Left ventricle myocardium superior (tissue), 1 donor: ENCODE measurements at regions not wholly inside any gene's neighbourhood (a gene's known extent, or its start where the extent isn't known, plus 50 kb on each side); places are given as distances from the start of the nearest gene placed in this dataset.
"Not testable (repeated sequence)": the region's sequence is repeated elsewhere in the genome, so short reads cannot be mapped to it uniquely, and the experiment has no call there.

Experiments
- ATAC-seq: fragments of 200-7000 bp; cut with Tn5 transposase; one replicate; pipeline ENCODE4 v1.9.1; 2020; ENCODE audit warnings: mild to moderate bottlenecking, moderate library complexity
- DNase-seq: peaks from one replicate; pipeline ENCODE4 v3.0.0-alpha.2; 2020
- intact Hi-C: fragments of 100-400 bp; cut with micrococcal nuclease; formaldehyde crosslinking; loops from one replicate; pipeline ENCODE4 v1.11.0; 2022
- donor health status: DM: no; HTN: yes; CAD: no; lungs with severe emphysema.

DNA sequence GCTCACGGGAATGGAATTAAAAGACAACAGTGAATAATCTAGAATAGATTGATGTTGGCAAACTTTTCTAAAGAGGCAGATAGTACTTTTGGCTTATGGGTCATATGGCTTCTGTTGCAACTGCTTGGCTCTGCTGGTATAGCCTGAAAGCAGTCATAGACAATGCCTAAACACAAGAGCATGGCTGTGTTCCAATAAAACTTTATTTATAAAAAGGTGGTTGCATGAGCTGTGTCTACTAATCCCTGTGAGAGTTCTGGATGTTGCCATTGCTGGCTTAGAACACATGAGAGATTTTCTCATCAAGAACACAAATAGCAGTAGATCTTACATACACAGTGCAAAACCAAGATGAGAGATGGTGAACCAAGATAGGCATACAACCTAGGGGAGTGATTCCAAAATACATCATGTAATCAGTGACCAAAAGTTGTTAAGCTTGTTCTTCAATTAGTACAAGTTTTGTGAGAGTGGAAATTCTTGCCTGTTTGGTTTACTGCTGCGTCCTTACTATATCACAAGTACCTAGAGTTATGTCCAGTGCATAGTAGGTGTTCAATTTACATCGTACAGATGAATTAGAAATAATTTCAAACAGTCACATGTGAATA is 380.0 kb downstream of the METTL4 start:
- intact Hi-C loops, result no loop called here
- no peak for DNase-seq

DNA sequence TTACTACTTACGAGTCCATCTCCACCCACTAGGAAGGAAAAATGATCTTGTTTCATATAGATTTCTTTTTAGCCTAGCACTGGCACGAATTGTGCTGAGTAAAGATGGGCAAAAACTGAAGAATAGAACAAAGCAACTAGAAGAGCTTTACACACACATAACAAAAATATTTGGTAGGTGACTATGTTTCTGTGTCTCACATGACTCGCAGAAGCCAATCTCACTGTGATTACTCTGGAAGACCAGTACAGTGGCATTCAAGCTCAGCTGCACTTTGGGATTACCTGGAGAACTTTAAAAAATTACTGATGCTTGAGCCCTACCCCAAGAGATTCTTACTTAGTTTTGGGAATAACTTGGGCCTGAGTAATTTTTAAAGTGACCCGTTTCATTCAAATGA is 378.7 kb downstream of the METTL4 start:
- intact Hi-C loops, result no loop called here
- DNase-seq (no peak), ATAC-seq (no peak)

More for the DNA sequence above, 380.0 kb downstream of the METTL4 start:
- no peak for ATAC-seq

DNA sequence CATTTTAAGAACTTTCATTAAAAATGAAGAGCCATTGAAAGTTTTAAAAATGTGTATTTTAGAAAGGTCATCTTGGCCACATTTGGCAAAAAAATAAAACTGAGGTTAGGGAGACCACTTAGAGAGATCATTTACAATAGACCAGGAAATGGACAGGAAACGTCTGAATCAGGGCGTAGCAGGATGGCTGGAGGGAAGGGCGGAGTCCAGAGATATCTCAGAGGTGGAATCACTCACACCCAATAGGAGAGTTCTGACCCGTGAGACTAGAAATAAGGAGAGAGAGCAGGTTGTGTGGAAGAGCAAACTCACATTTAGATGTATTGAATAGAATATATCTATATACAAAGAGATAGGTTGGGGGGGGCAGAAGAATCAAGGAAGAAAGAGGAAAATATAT is 373.4 kb downstream of the METTL4 start:
- ATAC-seq (no peak), DNase-seq (no peak)
- intact Hi-C loops, result no loop called here

DNA sequence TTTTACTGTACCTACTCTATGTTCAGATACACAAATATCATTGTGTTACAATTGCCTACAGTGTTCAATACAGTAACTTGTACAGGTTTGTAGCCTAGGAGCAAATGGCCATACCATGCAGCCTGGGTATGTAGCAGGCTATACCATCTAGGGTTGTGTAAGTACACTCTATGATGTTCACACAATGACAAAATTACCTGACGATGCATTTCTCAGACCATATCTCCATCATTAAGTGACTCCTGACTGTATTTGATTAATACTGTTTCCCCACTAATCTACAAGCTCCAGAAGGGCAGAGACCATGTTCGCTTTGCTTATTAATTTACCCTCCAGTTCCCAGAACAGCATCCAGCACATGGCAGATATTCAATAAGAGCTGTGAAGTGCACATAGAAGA is 372.2 kb downstream of the METTL4 start:
- ATAC-seq (no peak), DNase-seq (no peak)
- intact Hi-C loops, result no loop called here

DNA sequence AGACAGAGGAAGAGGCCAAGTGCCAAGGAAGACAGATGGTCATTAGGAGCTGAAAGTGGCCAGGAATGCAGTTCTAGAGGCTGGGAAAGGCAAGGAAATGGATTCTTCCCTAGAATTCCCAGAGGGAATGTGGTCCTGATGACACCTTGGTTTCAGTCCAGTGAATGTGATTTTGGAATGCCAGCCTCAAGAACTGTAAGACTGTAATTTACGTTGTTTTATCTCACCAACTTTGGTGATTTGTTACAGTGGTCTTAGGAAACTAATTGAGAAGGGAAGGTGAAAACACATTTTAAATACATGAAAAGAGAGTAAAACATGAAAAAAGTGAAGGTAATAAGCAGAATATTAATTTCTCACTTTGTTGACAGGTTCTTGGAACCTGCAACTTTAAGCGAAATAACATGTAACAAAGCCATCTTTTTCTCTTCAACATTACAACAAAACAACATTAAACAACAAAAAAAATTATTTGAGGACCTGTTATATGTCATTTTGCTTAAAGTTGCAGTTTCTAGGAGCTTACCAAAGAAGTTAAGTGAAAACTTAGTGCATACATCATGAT is 370.2 kb downstream of the METTL4 start:
- intact Hi-C loops, result no loop called here
- DNase-seq (no peak), ATAC-seq (no peak)

DNA sequence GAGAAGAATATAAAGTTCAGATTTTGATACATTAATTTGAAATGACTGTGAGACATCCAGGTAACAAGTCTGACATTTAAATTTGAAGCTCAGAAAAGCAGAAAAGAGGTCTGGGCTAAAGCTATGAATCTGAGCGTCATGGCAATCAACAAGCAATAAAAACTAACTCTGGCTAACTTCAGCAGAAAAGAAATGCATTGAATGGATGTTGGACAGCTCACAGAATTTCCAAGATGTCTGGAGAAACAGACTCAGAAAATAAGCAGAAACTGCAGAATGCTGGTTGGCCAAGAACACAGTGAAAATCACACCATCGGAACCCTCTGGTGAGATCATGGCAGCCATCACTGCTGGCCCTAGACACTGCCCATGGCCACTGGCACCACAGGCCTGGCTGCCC is 366.6 kb downstream of the METTL4 start:
- intact Hi-C loops, result no loop called here
- ATAC-seq (no peak), DNase-seq (no peak)

DNA sequence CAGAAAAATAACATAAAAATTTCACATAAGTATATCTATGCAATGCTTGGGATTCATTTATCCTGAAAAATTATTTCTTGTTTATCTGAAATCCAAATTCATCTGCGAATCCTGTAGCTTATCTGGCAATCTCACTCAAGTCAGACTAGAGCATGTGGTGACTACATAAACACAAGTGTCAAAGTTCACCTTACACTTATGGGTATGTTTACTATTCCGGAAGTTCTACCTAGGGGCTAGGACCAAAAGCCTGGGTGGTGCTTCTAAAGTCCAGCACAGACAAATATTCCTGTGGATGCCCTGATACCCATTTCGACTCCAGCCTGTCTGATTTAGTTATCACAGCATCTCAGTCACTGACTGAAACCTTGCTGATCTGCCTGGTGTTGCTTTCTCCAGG is 364.0 kb downstream of the METTL4 start:
- intact Hi-C loops, result no loop called here
- ATAC-seq, result no peak
- no peak for DNase-seq

DNA sequence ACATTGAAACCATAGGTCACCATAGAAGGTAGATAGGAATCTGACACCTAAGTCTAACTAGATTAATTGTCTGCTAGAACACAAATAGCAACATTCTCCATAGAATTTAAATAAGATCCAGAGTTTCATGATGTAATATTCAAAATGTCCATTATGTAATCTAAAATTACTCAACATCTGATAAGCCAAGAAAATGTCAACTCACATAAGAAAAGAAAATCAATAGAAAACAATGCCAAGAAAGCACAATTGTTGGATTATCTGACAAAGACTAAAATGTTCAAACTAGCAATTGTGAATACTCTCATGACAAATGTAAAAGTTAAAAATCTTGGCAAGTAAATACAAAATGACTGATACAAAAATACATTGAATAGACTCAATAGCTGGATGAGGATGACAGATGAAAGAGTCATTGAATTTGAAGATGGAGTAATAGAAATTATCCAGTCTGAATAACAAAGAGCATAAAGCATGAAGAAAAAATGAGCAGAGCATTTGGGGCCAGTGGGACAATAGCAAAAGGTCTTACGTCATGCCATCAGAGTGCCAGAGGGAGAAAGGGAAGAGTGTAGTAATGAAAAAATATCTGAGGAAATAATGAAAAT is 358.6 kb downstream of the METTL4 start:
- ATAC-seq, result no peak
- intact Hi-C loops, result no loop called here
- no peak for DNase-seq

DNA sequence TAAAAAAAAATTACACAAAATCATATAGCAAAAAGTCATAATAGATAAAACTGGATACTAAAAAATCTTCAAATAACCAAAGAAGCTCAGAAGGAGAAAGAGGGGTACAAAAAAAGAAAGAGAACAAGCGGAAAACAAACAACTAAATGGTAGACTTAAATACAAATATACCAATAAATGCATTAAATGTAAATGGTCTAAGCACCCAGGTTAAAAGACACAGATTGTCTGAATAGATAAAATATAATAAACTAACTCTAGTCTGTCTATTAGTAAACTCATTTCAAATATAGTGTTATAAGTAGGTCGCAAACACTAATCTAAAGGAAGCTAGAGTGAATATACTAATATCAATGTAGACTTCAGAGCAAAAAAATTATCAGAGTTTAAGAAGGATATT is 357.4 kb downstream of the METTL4 start:
- ATAC-seq (no peak), DNase-seq (no peak)
- intact Hi-C loops, result no loop called here

DNA sequence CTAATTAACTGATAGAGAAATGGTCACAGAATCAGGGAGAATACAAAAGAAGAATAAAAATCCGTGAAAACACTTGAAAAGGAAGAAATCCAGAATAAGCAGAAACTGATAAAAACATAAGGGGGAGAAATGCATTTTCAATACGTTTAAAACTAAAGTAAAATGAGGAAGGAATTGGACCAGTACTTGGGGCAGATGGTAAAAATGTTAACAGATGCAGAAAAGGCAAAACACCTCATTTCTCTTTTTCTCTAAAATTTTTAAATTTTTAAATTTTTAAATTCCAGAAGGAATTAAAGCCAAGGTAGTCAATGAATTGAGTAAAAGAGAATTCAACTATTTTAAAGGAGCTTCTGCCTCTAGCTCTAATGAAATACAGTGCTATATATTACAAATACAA is 353.9 kb downstream of the METTL4 start:
- DNase-seq, result no peak
- no peak for ATAC-seq
- intact Hi-C loops, result no loop called here

DNA sequence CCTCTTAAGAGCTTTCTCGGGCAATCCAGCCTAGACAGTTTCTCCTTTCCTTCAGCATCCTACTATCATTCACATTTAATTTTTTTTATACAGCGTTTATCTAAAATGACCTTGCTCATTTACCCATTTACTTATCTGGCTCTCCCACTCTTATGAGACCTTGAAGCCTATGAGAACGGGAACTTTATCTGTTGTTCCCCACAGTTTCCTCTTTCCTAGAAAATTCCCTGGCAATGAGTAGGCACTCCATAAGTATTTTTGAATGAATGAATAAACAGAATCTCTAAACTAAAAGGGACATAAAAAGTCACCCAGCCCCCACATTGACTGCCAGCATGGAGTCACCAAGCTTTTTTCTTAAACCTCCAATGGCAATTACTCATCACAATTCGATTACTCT is 353.2 kb downstream of the METTL4 start:
- intact Hi-C loops, result no loop called here

DNA sequence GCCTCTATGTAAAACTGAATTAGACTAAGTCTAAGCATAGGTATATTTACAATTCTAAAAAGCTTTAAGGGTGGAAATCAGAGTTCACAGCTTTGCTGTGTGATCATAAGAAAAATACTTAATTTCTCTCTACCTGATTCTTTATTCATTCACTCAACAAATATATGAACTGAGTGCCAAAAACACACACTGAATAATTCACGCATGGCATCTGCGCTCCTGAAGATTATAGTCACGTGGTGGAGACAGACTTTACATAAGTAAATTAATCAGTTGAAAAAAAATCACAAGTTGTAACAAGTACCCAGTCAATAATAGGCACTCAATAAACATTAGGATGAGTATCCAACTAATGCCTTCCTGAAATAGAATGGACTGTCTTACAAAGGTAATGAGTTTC is 351.6 kb downstream of the METTL4 start:
- no peak for ATAC-seq
- no peak for DNase-seq
- intact Hi-C loops, result loop anchor here (5.0 kb wide), 2 partner anchors 117 to 632 kb away; no protein-coding TSS in a partner anchor

More for the DNA sequence above, 353.2 kb downstream of the METTL4 start:
- no peak for ATAC-seq
- DNase-seq, result no peak

DNA sequence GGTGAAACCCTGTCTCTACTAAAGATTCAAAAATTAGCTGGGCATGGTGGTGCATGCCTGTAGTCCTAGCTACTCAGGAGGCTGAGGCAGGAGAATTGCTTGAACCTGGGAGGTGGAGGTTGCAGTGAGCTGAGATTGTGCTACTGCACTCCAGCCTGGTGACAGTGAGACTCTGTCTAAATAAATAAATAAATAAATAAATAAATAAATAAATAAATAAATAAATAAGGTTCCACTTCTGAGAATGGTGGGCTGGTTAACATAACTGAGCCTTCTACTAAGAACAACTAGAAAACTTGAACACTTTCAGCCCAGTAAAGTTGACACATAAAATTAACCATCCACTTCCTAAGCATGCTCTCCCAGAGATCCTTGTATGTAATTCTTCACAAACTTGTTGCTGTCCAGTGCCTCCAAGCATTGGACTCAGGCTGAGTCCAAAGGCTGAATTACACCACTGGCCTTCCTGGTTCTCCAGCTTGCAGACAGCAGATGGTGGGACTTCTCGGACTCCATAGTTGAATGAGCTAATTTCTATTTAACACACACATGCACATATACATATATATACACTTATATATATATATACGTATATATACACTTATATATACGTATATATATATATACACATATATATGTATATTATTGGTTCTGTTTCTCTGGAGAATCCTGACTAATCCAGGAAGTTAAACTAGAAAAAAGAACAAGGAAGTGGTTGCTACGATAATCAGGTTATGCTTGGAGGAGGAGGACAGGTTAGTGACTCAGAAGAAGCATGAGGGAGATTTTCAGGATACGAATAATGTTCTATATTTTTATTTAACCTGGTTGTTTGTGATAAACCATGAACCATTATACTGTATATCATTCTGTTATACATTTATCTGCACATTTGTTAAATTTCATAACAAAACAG is 348.8 kb downstream of the METTL4 start:
- intact Hi-C loops, result loop anchor here (5.0 kb wide), 2 partner anchors 120 to 635 kb away; no protein-coding TSS in a partner anchor
- ATAC-seq, result no peak
- DNase-seq, result no peak

DNA sequence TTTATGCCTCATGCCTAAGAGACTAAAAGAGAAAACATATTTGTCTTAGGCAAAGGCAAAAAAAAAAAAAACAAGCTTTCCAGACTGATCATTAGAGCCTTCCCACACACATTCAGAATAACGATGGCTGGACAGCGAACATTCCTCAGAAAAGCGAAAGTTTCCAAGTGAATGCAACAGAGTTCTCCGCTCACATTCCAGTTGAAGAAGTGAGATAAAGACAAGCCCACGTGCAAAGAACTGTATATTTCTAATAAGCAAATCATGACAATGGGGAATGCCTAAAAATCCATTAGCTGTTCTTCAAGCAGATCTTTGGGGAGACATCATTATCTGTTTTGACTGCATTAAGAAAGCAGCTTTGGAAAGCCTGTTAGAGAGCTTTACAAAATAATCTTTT is 347.9 kb downstream of the METTL4 start:
- DNase-seq (no peak), ATAC-seq (no peak)
- intact Hi-C loops, result loop anchor here (5.0 kb wide), 2 partner anchors 121 to 636 kb away; no protein-coding TSS in a partner anchor

DNA sequence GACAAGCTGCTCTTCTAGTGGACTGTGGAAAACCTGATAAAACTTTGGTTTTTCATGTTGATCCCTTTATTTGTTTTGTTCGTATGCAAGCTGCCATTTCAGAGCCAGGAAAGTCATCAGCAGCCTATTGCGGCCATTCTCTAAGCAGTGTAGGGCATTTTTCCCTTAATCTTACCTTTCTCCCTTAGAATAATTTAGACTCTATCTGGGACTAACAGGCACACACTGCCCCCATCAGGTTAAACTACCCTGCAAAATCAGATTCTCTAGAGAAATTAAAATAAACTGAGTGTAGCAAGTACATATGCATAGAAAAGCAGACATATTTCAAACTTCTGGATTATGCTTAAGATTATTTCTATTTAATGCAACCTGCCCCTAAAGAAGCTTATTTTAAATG is 347.5 kb downstream of the METTL4 start:
- ATAC-seq (peak; percentile 56), DNase-seq (no peak)
- intact Hi-C loops, result loop anchor here (5.0 kb wide), 2 partner anchors 122 to 637 kb away; no protein-coding TSS in a partner anchor

DNA sequence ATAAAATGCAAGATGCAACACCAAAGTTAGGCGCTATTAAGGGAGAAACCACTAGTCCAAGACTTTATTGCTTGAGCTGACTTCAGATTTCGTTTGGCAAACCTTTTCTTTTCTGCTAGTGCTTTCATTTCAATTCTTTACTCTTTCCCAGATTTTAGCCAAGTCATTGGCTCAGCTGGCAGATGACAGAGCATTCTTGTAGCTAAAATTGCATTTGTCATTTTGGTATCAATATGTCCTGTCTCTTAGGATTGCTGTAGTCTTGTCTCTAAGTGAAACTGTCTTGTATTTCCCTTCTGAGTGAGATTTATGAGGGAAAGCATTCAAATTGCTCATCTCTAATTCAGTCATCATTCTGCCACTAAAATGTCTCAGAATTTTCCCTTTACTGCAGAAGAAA is 335.1 kb downstream of the METTL4 start:
- intact Hi-C loops, result no loop called here
- no peak for ATAC-seq
- no peak for DNase-seq

DNA sequence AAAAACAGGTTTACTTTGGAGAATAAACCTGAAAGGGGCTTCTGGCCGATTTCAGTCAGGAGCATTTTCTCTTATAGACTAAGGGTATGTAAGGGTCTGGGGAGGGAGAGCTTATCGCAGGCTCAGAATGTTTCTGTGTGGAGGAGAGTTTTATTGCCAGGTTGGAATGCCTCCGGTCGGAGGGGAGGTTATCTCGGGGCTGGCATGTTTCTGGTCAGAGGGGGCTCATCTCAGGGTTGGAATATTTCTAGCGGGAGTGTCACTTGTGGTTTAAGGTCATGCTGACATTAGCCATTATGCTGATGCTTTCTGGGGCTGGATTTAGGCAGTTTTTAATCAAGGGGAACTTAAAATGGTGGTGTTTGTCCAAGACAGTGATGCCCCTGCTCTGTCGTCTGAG is 333.6 kb downstream of the METTL4 start:
- DNase-seq (no peak), ATAC-seq (no peak)
- intact Hi-C loops, result no loop called here

DNA sequence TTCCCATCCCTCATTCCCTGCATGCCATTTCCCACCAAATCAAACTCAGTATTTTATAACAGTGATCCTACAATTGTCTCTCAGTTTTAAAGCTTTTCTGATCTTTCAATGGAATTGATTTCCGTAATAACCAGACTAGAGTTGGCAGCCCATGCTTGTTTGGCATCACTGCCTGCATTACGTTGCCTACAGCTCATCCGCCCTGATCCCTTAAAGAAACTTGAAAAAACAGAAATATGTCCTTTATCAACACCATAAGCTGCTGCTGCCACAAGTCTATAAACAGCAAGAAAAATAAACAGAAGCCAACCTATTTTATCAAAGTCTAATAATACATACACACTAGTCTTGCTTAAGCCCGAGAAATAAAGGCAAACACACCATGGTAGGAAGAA is 331.0 kb downstream of the METTL4 start:
- no peak for ATAC-seq
- DNase-seq, result no peak
- intact Hi-C loops, result no loop called here

DNA sequence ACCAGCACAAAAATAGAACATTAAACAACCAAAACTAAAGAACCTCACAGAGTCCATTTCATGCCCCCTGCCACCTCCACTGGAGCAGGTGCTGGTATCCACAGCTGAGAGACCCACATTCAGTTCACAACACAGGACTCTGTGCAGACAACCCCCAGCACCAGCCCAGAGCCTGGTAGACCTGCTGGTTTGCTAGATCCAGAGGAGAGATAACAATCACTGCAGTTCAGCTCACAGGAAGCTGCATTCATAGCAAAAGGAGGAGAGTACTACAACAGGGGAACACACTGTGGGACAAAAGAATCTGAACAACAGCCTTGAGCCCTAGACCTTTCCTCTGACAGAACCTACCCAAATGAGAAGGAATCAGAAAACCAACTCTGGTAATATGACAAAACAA is 326.7 kb downstream of the METTL4 start:
- intact Hi-C loops, result no loop called here
- DNase-seq (no peak), ATAC-seq (no peak)

DNA sequence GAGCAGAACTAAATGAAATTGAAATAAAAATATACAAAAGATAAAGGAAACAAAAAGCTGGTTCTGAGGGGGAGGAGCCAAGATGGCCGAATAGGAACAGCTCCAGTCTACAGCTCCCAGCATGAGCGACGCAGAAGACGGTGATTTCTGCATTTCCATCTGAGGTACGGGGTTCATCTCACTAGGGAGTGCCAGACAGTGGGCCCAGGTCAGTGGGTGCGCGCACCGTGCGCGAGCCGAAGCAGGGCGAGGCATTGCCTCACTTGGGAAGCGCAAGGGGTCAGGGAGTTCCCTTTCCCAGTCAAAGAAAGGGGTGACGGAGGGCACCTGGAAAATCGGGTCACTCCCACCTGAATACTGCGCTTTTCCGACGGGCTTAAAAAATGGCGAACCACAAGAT is 324.2 kb downstream of the METTL4 start:
- intact Hi-C loops, ATAC-seq, DNase-seq: not testable (repeated sequence)
